ENCODE measurements at regions not wholly inside any gene's neighbourhood (a gene's known extent, or its start where the extent isn't known, plus 50 kb on each side); places are given as distances from the start of the nearest gene placed in this dataset.

DNA sequence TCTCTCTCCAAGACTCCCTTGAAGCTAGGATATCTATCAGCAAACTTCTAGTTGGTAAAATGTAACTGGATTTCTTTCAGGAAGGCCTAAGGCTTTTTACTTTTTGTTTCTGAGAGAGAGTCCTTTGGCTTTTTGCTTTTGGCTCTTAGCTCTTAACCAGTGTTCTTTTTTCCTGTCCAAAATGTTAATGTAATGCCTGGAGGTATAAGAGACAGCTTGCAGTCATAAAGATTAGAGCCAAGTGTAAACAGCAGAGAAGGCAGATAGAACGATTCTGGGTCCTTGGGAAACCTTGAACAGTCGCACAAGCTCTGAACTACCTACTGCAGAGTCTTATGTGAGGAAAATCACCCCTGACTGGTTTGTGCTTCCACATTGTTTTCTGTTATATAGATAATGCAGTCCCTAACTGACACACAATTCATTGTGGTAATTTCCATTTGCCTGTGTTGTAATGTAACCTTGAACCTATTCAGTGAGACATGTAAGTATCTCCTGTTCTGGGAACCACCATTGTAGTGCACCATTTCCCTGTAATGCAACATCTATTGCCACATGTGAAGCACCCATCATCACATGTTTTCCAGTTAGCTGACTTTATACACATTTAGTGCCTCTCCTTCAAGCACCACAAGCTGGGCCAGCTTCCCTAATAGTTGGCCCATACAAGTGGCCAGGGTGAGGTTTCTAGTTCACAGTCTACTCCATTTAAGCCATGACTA is 1311.9 kb downstream of the ROBO1 start:
- no peak for DNase-seq (ENCODE audit: low spot score)
- in situ Hi-C loops (cut with MboI; ENCODE audit: low pct_unique_long_range_greater_than_20kb, low sequenced_read_pairs, unreplicated experiment): no loop called here
- TF ChIP-seq, protein P1, sequence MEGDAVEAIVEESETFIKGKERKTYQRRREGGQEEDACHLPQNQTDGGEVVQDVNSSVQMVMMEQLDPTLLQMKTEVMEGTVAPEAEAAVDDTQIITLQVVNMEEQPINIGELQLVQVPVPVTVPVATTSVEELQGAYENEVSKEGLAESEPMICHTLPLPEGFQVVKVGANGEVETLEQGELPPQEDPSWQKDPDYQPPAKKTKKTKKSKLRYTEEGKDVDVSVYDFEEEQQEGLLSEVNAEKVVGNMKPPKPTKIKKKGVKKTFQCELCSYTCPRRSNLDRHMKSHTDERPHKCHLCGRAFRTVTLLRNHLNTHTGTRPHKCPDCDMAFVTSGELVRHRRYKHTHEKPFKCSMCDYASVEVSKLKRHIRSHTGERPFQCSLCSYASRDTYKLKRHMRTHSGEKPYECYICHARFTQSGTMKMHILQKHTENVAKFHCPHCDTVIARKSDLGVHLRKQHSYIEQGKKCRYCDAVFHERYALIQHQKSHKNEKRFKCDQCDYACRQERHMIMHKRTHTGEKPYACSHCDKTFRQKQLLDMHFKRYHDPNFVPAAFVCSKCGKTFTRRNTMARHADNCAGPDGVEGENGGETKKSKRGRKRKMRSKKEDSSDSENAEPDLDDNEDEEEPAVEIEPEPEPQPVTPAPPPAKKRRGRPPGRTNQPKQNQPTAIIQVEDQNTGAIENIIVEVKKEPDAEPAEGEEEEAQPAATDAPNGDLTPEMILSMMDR (IDR thresholded peaks at IDR 0.05; ENCODE audit: extremely low read depth, insufficient read depth, missing control alignments): no peak

DNA sequence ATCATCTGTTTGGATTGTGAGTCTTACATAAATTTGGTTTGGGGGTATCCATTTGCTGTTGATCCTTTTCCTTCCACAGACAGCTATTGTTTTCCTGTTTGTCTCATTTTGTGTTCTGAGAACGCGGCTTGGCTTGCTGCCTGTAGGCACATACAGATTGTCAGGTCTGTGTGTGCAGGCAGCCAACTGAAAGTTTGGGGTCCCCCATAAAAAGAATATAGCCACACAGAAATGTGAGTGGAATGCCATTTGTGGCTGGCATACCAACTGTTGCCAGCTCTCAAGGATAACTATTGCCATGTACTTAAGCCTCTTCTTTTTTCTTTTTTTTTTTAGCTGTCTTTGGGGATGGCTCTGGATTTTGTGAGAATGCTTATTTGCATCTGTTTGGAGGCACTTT is 1308.0 kb downstream of the ROBO1 start:
- in situ Hi-C loops (cut with MboI; ENCODE audit: low pct_unique_long_range_greater_than_20kb, low sequenced_read_pairs, unreplicated experiment): no loop called here
- TF ChIP-seq, protein P1 (IDR thresholded peaks at IDR 0.05; ENCODE audit: extremely low read depth, insufficient read depth, missing control alignments): no peak
- no peak for DNase-seq (ENCODE audit: low spot score)

DNA sequence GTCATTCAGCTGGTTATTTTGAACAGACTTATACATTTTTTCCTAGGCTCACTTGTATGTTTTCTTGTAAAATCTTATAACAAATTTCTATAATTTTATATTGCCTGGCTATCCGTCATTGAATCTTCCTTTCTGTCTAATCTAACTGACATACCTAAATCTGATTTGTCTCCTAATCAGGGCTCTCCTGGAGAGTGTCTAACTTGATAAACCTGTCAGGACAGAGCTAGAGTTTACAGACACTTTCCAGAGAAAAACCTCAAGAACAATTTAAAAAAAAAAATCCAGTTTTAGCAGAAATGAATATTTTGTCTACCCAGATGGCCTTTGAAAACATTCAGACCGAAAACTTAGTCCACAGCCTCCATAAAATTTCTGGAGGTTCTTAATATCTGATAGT is 1305.8 kb downstream of the ROBO1 start:
- in situ Hi-C loops (cut with MboI; ENCODE audit: low pct_unique_long_range_greater_than_20kb, low sequenced_read_pairs, unreplicated experiment): no loop called here
- TF ChIP-seq, protein P1 (IDR thresholded peaks at IDR 0.05; ENCODE audit: extremely low read depth, insufficient read depth, missing control alignments): no peak
- DNase-seq (ENCODE audit: low spot score): no peak

DNA sequence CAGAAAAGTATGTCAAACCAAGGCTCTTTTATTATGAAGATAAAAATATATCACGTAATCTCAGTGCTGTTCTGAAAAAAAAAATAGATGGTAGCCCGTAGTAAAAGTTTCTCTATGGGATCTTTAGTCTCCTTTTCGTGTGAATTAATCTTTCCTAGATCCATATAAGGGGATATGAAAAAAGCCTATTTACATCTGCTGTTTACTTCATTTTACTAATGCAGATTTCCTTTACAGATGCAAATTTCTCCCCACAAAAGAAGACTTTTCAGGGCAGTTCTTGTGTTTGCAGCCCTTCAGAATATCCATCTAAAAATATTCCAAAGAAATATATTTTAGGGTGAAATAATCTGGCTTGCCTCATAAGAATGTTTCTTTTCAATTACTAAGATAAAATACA is 1291.7 kb downstream of the ROBO1 start:
- no peak for DNase-seq (ENCODE audit: low spot score)
- in situ Hi-C loops (cut with MboI; ENCODE audit: low pct_unique_long_range_greater_than_20kb, low sequenced_read_pairs, unreplicated experiment): no loop called here
- TF ChIP-seq, protein P1 (IDR thresholded peaks at IDR 0.05; ENCODE audit: extremely low read depth, insufficient read depth, missing control alignments): no peak

DNA sequence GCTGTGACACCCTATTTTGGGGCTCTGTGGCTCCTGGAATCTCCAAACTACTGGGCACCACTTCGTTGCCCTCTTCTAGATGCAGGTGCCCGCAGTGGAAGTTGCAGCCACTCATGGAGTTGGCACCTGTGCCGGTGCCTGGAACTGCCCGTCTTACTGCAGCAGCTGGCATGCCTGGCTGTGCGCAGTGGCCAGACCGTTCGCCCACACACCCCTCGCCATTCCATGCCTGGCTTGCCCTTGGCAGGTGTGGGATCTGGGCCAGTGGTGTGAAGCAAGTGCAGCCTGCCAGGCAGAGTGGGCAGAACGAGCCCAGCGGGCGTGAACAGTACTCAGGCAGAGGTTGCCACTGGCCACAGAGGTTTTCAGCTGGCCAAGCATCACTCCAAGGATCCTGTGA is 1286.7 kb downstream of the ROBO1 start:
- no peak for DNase-seq (ENCODE audit: low spot score)
- TF ChIP-seq, protein P1 (IDR thresholded peaks at IDR 0.05; ENCODE audit: extremely low read depth, insufficient read depth, missing control alignments): no peak
- in situ Hi-C loops (cut with MboI; ENCODE audit: low pct_unique_long_range_greater_than_20kb, low sequenced_read_pairs, unreplicated experiment): no loop called here

DNA sequence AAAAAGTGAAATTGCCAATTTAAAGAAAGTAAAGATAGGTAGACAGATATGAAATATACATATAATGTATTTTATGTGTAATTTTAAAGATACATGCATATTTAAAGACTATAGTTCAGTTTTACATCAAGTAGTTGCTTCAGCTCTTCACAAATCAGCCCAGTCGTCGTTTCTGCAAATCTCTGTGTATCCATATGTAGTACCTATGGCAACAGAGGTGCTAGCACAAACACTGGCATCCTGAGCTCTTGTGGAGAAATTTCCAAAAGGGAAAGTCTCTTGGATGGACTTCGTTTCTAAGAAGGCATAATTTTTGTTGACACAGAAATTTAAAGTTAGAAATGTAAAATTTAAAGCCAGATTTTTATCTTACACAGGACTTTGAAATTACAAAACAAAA is 1284.7 kb downstream of the ROBO1 start:
- DNase-seq (ENCODE audit: low spot score): no peak
- in situ Hi-C loops (cut with MboI; ENCODE audit: low pct_unique_long_range_greater_than_20kb, low sequenced_read_pairs, unreplicated experiment): no loop called here
- TF ChIP-seq, protein P1 (IDR thresholded peaks at IDR 0.05; ENCODE audit: extremely low read depth, insufficient read depth, missing control alignments): no peak
